K562 (cell line): ENCODE measurements at regions not wholly inside any gene's neighbourhood (a gene's known extent, or its start where the extent isn't known, plus 50 kb on each side); places are given as distances from the start of the nearest gene placed in this dataset.

Source experiments
- ATAC-seq: fragments of 200-7000 bp; cut with Tn5 transposase; 3 replicates; pipeline ENCODE4 v1.9.1; 2020; ENCODE audit warnings: moderate library complexity
- BruUV-seq: library from RNA; stranded (reverse); fragments of 400-500 nt; replicated peaks from 2 replicates; lab custom pipeline; 2021; lab: Mats Ljungman, UMichigan
- CTCF ChIA-PET: fragments of 300-600 bp; formaldehyde crosslinking; extraction: SDS; loops from one replicate; lab custom pipeline; 2021; ENCODE audit warnings: low intra/inter-chr PET ratio; lab: Yijun Ruan, JAX
- POLR2A ChIA-PET: fragments of 300-600, 350-650 bp; sonication (Branson Sonifier 250); formaldehyde crosslinking; extraction: SDS; loops from one replicate; lab custom pipeline; 2021; ENCODE audit warnings: antibody characterized with exemption, inconsistent platforms; lab: Yijun Ruan, JAX
- DNase-seq, 4 experiments: peaks; one replicate each; pipeline versions ENCODE4 v3.0.0 to v3.0.0-alpha.2; 2011 to 2018; ENCODE audit warnings: low spot score in 3 of 4, mixed read lengths in 3 of 4; ENCODE audit errors: extremely low read depth in 1 of 4
- FAIRE-seq: peaks from 2 replicates; lab custom pipeline; 2011; peaks lifted over from hg19 to GRCh38; lab: Jason Lieb, UNC
- H2AFZ ChIP-seq: 2 replicates; pipeline ENCODE4 v1.6.0; 2011; ENCODE audit warnings: low read depth, low read length, control low read depth, inconsistent platforms
- H3K27ac ChIP-seq: fragments of 200-600 bp; 3 replicates; pipeline ENCODE4 v1.8.0; 2011; ENCODE audit warnings: low read depth, mild to moderate bottlenecking, control low read depth, inconsistent platforms, low read length, moderate library complexity, mixed read lengths; ENCODE audit errors: extremely low read depth
- H3K27me3 ChIP-seq, 2 experiments: fragments of 300-600 bp in 1 of 2; 2 replicates in 1 of 2; 3 replicates in 1 of 2; pipeline versions ENCODE4 v1.6.0 to v1.8.0; 2011; ENCODE audit warnings: inconsistent platforms in 2 of 2, low read length in 2 of 2, mild to moderate bottlenecking in 1 of 2, mixed read lengths in 1 of 2, moderate library complexity in 1 of 2; ENCODE audit not compliant: control insufficient read depth in 2 of 2, insufficient read depth in 2 of 2
- H3K36me3 ChIP-seq: fragments of 300-600 bp; 3 replicates; pipeline ENCODE4 v1.8.0; 2011; ENCODE audit warnings: mild to moderate bottlenecking, low read length, inconsistent platforms; ENCODE audit not compliant: control insufficient read depth, insufficient read depth
- H3K4me1 ChIP-seq, 2 experiments: fragments of 200-600 bp in 1 of 2; replicated peaks in 1 of 2; 2 replicates in 1 of 2; 3 replicates in 1 of 2; pipeline versions ENCODE4 v1.5.1 to v1.8.0; 2011; ENCODE audit warnings: inconsistent platforms in 2 of 2, low read length in 2 of 2, mild to moderate bottlenecking in 1 of 2, mixed read lengths in 1 of 2, moderate library complexity in 1 of 2; ENCODE audit not compliant: control insufficient read depth in 2 of 2, insufficient read depth in 2 of 2
- H3K4me2 ChIP-seq: 2 replicates; pipeline ENCODE4 v1.6.1; 2011; ENCODE audit warnings: low read length, control low read depth, inconsistent platforms, mixed read lengths; ENCODE audit not compliant: insufficient read depth
- H3K4me3 ChIP-seq: fragments of 200-600 bp; sonication (generic), shearing (Covaris generic); 2 replicates; pipeline ENCODE4 v1.5.1; 2016; ENCODE audit warnings: control low read depth, inconsistent platforms
- H3K79me2 ChIP-seq: fragments of 200-600 bp; 3 replicates; pipeline ENCODE4 v1.8.0; 2011; ENCODE audit warnings: low read length, inconsistent platforms; ENCODE audit not compliant: control insufficient read depth, insufficient read depth
- H3K9ac ChIP-seq, 2 experiments: 2 replicates each; pipeline versions ENCODE4 v1.6.0 to v1.6.1; 2011; ENCODE audit warnings: low read depth in 2 of 2, low read length in 2 of 2, control low read depth in 1 of 2, inconsistent platforms in 1 of 2, mild to moderate bottlenecking in 1 of 2, mixed read lengths in 1 of 2; ENCODE audit not compliant: insufficient read depth in 1 of 2
- H3K9me1 ChIP-seq: one replicate; pipeline ENCODE4 v1.6.0; 2011; ENCODE audit warnings: inconsistent platforms, mild to moderate bottlenecking, low read length, moderate library complexity; ENCODE audit not compliant: control insufficient read depth, insufficient read depth
- H3K9me3 ChIP-seq: replicated peaks from 2 replicates; pipeline ENCODE4 v1.5.1; 2011; ENCODE audit warnings: low read depth, low read length, inconsistent platforms; ENCODE audit not compliant: control insufficient read depth, insufficient read depth
- H4K20me1 ChIP-seq: replicated peaks from 2 replicates; pipeline ENCODE4 v1.6.1; 2011; ENCODE audit warnings: low read length, inconsistent platforms, mixed read lengths; ENCODE audit not compliant: control insufficient read depth, insufficient read depth
- HSF4 ChIP-seq: fragments of 250-450 bp; sonication (Bioruptor Pico); IDR thresholded peaks from 2 replicates; pipeline ENCODE4 v2.1.2; 2022; ENCODE audit warnings: mild to moderate bottlenecking, moderate library complexity, borderline replicate concordance
- MTF1 ChIP-seq: fragments of 250-450 bp; sonication (Bioruptor Pico); IDR thresholded peaks from 2 replicates; pipeline ENCODE4 v1.9.0; 2021; ENCODE audit warnings: moderate library complexity, mild to moderate bottlenecking, inconsistent platforms, borderline replicate concordance
- POLR2AphosphoS5 ChIP-seq: IDR thresholded peaks from 2 replicates; pipeline ENCODE4 v1.6.1; 2011; ENCODE audit warnings: mild to moderate bottlenecking, low read depth, low read length, moderate library complexity; ENCODE audit not compliant: control insufficient read depth, insufficient read depth
- POLR3G ChIP-seq: IDR thresholded peaks from 2 replicates; pipeline ENCODE4 v1.6.1; 2011; ENCODE audit not compliant: insufficient read length, insufficient replicate concordance; ENCODE audit errors: extremely low read depth
- RFX1 ChIP-seq: fragments of 450-650 bp; IDR thresholded peaks from 2 replicates; pipeline ENCODE4 v1.6.1; 2016; ENCODE audit warnings: mild to moderate bottlenecking, moderate library complexity
- TCF3 ChIP-seq: sonication (generic); formaldehyde crosslinking; IDR thresholded peaks from 2 replicates; pipeline ENCODE4 v1.4.0; 2020; ENCODE audit warnings: mild to moderate bottlenecking, missing genetic modification reagents
- TCF7 ChIP-seq: sonication (generic); IDR thresholded peaks from 2 replicates; pipeline ENCODE4 v1.6.1; 2016; ENCODE audit warnings: antibody characterized with exemption, borderline replicate concordance
- ZBTB12 ChIP-seq: fragments of 250-450 bp; sonication (Bioruptor Pico); IDR thresholded peaks from 2 replicates; pipeline ENCODE4 v1.4.0; 2020
- ZBTB49 ChIP-seq: sonication (generic); formaldehyde crosslinking; IDR thresholded peaks from 2 replicates; pipeline ENCODE4 v1.8.0; 2022; ENCODE audit warnings: missing genetic modification reagents, mild to moderate bottlenecking, borderline replicate concordance
- ZNF511 ChIP-seq: sonication (generic); formaldehyde crosslinking; IDR thresholded peaks from 2 replicates; pipeline ENCODE4 v1.8.0; 2022; ENCODE audit warnings: mild to moderate bottlenecking, missing genetic modification reagents
- ZNF717 ChIP-seq: fragments of 250-450 bp; sonication (Bioruptor Pico); IDR thresholded peaks from 2 replicates; pipeline ENCODE4 v1.5.0; 2021
- WGBS: fragments of 100-300 bp; shearing (Covaris generic); methylation state at CpG from one replicate; pipeline ENCODE4 v1.1.6; 2016; ENCODE audit warnings: low coverage, mixed read lengths; ENCODE audit not compliant: insufficient coverage; ENCODE audit errors: missing lambda C conversion rate; 5-methylcytosine and 5-hydroxymethylcytosine counted together
- in situ Hi-C: fragments of 300-500 bp; cut with MboI; formaldehyde crosslinking; loops from 4 replicates; pipeline ENCODE4 v1.15.0; 2018; ENCODE audit warnings: inconsistent platforms, mixed read lengths
- intact Hi-C: fragments of 100-400 bp; cut with micrococcal nuclease; formaldehyde crosslinking; loops from 2 replicates; pipeline ENCODE4 v1.14.2; 2022
- TF ChIP-seq, protein P1 (sequence below): fragments of 450-650 bp; IDR thresholded peaks from 2 replicates; pipeline ENCODE4 v1.6.1; 2016; ENCODE audit warnings: mild to moderate bottlenecking
- TF ChIP-seq, protein P2 (sequence below): conservative IDR thresholded peaks from 2 replicates; pipeline ENCODE4 v1.6.1; 2011; ENCODE audit warnings: low read depth, mild to moderate bottlenecking, low read length; ENCODE audit not compliant: control insufficient read depth

DNA sequence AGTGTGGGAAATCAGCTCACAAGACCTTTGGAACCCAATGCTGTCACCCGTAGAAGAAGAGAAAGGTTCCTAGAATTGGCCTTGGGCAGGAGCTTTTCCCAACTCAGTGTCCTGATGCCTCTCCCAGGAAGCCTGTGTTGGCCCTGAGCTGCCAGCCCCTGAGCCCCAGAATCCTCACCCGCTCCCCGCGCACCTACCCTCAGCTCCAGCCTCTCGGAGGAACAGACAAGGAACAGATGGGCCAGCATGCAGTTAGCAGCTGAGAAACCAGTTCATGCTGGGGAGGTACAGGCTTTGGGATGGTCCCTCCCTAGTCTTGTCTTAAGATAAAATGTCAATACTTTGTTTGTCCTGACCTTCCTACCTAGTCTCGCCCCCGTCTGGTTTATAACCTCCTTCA lies 121.9 kb upstream of the CDH4 start (continued):
- no peak for TF ChIP-seq ZBTB49
- TF ChIP-seq RFX1: no peak
- no peak for TF ChIP-seq ZNF717

- Histone ChIP-seq H3K4me1 (no peaks in the 10 kb centered on the region), H3K4me3 (no peak overlapping the region), H3K4me2 (no peak overlapping the region), H3K79me2 (no peaks in the 10 kb centered on the region), H3K27ac (no peak overlapping the region), H3K9me3 (no peaks in the 10 kb centered on the region), H3K27me3 (peaks cover 2 to 23% of the 10 kb centered on the region in 2 experiments; a peak in 3 of 5 replicates), H2AFZ (no peak overlapping the region), H4K20me1 (no peaks in the 10 kb centered on the region), H3K9ac (no peak overlapping the region), H3K9me1 (no peaks in the 10 kb centered on the region), H3K36me3 (no peaks in the 10 kb centered on the region)
- in situ Hi-C loops (no loop called here), intact Hi-C loops (no loop called here)
- POLR2A ChIA-PET: no interaction called here
- 2% methylated on average over 9 of the region's 9 CpGs for WGBS
- no TSS peak for BruUV-seq
- ATAC-seq (no peak), DNase-seq (no peak), FAIRE-seq (no peak)
- CTCF ChIA-PET: no interaction called here
- TF ChIP-seq POLR3G (no peak), HSF4 (CRISPR knock-in tag) (no peak), TCF3 (no peak), MTF1 (no peak), POLR2AphosphoS5 (no peak), ZBTB12 (CRISPR knock-in tag) (no peak), TCF7 (no peak), ZNF511 (no peak)
- TF ChIP-seq, protein P1, sequence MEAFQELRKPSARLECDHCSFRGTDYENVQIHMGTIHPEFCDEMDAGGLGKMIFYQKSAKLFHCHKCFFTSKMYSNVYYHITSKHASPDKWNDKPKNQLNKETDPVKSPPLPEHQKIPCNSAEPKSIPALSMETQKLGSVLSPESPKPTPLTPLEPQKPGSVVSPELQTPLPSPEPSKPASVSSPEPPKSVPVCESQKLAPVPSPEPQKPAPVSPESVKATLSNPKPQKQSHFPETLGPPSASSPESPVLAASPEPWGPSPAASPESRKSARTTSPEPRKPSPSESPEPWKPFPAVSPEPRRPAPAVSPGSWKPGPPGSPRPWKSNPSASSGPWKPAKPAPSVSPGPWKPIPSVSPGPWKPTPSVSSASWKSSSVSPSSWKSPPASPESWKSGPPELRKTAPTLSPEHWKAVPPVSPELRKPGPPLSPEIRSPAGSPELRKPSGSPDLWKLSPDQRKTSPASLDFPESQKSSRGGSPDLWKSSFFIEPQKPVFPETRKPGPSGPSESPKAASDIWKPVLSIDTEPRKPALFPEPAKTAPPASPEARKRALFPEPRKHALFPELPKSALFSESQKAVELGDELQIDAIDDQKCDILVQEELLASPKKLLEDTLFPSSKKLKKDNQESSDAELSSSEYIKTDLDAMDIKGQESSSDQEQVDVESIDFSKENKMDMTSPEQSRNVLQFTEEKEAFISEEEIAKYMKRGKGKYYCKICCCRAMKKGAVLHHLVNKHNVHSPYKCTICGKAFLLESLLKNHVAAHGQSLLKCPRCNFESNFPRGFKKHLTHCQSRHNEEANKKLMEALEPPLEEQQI: no peak
- TF ChIP-seq, protein P2, sequence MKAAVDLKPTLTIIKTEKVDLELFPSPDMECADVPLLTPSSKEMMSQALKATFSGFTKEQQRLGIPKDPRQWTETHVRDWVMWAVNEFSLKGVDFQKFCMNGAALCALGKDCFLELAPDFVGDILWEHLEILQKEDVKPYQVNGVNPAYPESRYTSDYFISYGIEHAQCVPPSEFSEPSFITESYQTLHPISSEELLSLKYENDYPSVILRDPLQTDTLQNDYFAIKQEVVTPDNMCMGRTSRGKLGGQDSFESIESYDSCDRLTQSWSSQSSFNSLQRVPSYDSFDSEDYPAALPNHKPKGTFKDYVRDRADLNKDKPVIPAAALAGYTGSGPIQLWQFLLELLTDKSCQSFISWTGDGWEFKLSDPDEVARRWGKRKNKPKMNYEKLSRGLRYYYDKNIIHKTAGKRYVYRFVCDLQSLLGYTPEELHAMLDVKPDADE: no peak
Measured at GRCh38 chr20:61131944-61132343, 120.1 kb upstream of the CDH4 start.
